HG03520 (cell line): ENCODE measurements at regions not wholly inside any gene's neighbourhood (a gene's known extent, or its start where the extent isn't known, plus 50 kb on each side); places are given as distances from the start of the nearest gene placed in this dataset.

Experiments
- ATAC-seq: cut with Tn5 transposase; IDR thresholded peaks from one replicate; pipeline ENCODE4 v1.9.1; 2021; ENCODE audit warnings: mild to moderate bottlenecking, moderate library complexity; ENCODE audit not compliant: unreplicated experiment

DNA sequence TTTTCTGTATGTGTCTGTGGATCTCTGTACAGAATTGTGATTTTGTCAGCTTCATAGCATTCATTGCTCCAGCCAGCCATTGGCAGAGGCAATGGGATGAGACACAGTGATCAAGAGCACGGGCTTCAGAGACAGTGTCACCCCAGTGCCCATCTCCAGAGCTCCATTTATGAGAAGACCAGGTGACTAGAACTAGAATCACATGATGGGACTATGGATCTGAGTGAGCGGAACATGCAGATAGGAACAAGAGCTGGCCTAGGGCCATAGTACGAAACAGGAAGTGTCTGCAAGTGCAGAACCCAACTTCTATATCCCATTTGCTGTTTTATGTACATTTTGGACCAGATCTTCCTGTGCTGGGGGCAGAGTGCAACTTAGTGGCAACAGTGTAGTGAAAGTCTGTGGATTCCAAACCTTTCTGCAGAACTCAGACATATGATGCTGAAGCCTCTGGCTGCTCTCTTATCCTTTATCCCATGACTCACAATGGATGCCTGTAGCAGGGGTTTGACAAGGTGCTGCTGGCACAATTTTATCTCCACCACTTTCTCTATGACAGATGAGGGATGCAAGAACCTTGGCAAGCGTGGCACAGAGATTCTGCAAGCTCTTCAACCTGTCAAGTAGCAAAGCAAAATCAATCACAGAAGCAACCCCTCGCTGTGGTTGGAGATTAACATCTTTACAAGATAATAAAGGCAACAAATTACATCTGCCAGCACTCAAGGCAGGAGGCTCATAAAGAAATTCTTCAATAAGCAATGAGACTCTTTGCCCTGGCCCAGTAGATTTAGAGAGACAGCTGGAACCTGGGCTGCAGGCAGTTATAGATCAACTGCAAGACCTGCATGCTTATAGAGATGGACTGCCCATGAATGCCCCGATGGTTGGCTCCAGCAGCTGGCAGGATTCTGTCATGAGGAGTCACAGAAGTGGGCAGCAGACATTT lies 681.3 kb downstream of the TNS3 start:
- ATAC-seq, result no peak

DNA sequence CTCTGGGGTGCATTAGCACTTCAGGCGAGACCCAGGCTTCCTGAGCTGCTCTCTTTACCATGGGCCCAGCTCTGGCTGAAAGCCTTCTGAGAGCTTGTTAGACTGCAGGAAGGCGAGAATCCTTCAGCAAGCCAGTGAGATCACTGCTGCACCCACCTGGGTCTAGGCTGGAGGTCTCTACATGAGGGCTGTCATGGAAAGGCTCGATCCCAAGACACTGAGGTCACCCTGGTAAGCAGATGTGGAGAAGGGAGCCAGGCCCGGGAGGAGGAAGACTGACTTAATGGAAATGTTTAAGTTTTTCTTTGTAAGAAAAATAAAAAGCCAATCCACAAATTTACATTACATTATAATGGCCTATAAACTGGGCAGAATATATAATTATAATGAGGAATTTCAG lies 684.5 kb downstream of the TNS3 start:
- no peak for ATAC-seq

DNA sequence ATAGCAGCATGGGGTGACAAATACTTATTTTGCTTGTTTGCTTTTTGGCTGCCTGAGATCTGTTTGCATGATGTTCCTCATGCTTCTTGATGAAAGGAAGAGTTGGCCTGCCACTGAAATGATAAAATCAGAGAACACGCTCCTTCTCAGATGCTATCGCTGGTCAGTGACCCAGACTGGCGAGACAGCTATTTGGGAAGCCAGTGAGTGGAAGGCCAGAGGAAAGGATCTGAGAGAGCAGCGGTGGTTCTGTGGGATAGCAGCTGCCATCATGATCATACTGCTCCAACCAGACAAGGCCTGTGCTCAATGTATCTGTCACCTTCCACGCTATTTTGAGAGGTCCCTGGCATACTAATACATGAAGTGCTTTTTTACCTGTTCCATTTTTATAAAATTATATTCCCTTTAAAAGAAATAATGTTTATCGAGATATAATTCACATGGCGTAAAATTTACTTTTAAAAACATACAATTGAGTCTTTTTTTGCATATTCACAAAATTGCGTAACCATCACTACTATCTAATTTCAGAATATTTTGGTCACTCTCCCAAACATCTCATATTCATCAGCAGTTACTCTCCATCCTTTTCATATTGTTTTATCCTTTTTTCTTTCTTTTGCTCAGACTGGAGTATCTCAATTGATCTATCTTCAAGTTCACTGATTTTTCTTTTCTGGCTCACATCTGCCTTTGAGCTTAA lies 695.1 kb downstream of the TNS3 start:
- no peak for ATAC-seq

DNA sequence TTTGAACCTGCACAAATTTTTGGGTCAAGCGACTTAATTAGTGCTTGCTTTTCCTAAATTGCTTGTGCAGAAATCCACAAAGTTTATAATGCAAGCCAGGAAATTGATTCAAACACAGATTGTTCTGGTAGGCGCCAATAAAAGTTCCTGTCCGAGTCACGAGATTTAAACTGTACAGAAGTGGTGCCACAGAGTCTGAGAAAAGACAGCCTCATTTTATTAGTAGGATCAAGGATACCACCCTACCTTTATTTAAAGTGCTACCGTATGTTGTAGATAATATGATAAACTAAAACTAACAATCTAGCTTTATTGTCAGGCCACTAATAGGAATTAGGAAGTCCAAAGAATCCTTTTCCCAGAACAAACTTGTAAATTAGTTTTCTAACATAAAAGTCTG lies 696.7 kb downstream of the TNS3 start:
- no peak for ATAC-seq

DNA sequence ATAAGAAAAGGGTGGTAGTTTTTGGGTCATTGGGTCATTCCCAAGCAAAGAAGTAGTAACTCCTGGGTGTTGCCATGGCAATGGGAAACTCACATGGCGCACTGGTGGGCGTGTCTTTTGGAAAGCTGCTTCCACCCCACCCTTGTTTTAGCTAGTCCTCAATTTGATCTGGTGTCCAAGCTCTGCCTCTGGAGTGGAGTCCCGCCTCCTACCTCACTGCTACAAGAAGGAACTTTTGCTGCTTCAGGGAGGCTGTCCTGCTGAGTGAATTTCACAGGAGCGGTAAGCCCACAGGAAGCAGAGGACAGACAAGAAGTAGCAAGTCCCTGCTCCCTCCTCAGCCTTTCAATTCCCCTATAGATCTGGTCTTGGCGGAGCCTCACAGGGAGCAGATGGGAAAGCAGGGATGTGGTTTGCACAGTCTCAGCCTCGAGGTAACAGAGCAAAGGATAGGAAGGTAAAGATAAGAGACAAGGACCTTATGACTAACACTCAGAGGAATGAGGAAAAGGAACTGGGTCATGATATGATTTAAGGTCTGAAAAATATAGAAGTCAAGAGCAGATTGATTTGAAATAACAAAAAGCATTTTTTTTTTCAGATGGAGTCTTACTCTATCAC lies 700.3 kb downstream of the TNS3 start:
- ATAC-seq, result no peak

GRCh38 chr7:46880508-46881196 lies 701.3 kb downstream of the TNS3 start:
- no peak for ATAC-seq

- ATAC-seq, result no peak
These were observed 702.1 kb downstream of the TNS3 start for GRCh38 chr7:46879783-46880182.

DNA sequence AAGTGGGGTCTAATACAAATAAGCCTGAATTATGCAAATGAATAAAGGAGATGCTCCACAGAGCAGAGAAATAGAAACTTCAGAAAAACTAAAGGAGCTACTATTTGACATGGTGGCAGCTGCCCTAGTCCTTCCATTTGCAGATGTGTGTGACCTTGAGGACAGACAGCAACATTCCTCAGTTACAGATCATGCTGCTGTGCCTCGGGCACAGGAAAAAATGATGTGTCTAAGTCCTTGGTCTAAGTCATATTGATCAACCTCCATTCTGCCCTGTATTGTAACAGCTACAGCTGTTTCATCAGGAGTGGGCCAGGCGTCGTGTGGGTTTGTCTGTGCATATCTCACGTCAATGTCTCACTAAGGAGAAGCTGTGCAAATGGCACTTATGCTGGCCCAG lies 710.4 kb downstream of the TNS3 start:
- no peak for ATAC-seq

GRCh38 chr7:46864716-46865115 lies 717.2 kb downstream of the TNS3 start:
- no peak for ATAC-seq

DNA sequence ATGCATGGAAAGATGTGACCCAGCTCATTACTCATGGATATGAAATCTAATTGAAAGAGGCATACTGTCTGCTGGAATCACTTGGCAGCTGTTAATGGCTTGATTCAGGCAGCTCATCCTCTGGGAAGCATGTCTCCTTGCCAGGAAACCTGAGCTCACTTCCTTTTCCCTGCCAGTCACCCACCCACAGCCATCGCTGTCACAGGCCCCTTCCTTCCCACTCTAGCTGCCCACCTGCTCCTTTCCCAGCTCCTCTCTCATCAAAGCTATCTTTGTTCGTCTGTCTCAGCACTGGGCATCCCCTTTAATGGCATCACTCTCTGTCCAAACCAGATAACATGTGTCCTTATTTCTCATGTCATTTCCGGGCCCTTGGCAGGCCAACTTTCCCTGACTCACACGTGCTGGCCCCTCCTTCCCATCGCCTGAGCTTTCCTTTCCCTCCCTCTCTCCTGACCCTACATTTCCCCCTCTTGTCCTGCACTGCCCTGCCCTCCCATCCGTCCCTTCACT lies 721.9 kb downstream of the TNS3 start:
- ATAC-seq, result no peak

DNA sequence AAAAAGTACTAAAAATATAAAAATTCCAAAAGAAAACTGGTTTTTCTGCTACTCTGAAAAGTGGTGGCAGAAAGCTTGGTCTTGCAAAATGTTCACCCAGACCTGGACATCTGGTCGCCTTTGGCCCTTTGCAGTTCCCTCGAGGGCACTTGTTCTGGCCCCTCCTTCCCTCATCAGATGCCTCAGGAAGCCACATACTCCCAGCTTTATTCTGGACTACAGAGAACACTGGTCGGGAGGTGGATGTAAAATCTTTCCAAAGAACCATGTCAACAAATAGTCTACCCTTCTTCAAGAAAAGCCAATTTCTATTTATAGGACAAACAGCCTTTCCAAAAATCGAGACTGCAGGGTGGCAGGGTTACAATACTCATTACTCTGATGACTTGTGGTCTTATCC lies 726.1 kb downstream of the TNS3 start:
- ATAC-seq, result no peak

- ATAC-seq, result no peak
These were observed 726.9 kb downstream of the TNS3 start for GRCh38 chr7:46854958-46855473.

DNA sequence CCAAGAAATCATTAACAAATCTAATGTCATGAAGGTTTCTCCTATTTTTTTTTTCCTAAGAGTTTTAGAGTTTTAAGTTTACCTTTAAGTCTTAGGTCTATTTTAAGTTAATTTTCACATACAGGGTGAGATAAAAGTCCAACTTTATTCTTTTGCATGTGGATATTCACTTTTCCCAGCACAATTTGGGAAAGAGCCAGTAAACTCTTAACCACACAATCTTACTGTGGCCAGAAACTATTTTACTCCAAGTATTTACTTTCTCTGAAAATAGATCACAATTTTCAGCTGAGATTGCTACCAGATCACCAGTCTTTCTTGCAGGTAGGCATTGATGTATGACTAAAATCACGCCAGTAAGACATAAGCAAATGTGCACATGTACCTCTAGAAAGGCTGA lies 728.5 kb downstream of the TNS3 start:
- ATAC-seq, result no peak

GRCh38 chr7:46852795-46853194 lies 729.1 kb downstream of the TNS3 start:
- ATAC-seq, result no peak

GRCh38 chr7:46850563-46851330 lies 731.2 kb downstream of the TNS3 start:
- ATAC-seq, result no peak

DNA sequence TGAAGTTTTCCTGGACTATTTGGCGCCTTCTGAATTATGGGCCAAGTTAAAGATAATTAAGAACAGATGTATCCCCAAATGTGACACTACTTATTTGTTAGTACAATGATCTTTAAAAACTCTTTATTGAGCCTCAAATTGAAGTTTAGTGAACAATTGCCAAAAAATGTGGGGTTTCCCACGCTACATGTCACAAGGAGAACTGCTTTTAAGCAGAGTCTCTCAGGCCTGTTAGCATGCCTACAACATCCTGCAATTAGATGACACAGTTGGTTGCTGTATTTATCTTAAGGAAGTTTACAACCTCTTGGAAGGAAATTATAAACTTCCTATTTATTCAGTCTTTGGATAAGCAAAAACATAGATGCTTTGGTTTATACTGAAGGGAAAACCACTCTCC lies 733.0 kb downstream of the TNS3 start:
- ATAC-seq, result no peak

GRCh38 chr7:46848311-46848710 lies 733.6 kb downstream of the TNS3 start:
- no peak for ATAC-seq

DNA sequence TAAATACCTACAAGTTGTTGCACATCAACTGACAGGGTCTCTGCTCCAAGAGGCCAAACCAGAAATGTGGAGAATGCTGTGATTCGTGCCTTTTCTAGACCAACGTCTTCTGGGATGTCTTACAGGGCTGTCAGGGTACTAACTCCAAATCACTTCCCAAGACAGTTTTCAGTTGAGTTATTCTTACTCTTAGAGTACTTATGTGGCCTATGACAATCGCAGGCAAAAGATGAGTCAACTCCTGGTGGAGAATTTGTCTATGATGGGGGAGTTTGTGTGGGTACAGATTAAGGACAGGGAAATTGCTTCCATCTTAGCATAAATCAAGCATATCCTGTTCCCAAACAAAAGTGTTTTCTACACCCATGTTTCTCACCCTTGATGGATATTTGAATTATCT lies 734.8 kb downstream of the TNS3 start:
- no peak for ATAC-seq

GRCh38 chr7:46844486-46844885 lies 737.4 kb downstream of the TNS3 start:
- no peak for ATAC-seq

GRCh38 chr7:46841248-46841647 lies 740.7 kb downstream of the TNS3 start:
- no peak for ATAC-seq
